ENCODE measurements at regions not wholly inside any gene's neighbourhood (a gene's known extent, or its start where the extent isn't known, plus 50 kb on each side); places are given as distances from the start of the nearest gene placed in this dataset.

DNA sequence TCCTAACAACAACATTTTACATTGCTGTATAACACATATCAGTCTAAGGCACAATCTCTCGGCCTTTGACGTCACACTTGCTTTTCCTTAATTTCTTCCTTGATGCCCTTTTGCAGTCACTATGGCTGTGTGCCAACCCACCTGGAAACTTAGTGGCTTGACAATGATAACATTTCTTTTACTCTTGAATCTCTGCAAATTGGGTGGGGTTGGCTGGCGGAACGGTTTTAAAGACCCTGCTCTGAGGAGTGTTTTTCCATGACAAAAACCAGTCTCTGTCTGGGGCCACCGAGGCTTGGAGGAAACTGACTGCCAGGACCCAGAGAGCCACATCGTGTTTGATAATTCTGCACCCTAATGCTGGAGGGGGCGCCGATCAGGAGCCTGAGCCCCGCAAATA lies 115.6 kb downstream of the KLF13 start:
- no peak for TF ChIP-seq POLR2A (IDR thresholded peaks at IDR 0.05)
- TF ChIP-seq, protein P1, sequence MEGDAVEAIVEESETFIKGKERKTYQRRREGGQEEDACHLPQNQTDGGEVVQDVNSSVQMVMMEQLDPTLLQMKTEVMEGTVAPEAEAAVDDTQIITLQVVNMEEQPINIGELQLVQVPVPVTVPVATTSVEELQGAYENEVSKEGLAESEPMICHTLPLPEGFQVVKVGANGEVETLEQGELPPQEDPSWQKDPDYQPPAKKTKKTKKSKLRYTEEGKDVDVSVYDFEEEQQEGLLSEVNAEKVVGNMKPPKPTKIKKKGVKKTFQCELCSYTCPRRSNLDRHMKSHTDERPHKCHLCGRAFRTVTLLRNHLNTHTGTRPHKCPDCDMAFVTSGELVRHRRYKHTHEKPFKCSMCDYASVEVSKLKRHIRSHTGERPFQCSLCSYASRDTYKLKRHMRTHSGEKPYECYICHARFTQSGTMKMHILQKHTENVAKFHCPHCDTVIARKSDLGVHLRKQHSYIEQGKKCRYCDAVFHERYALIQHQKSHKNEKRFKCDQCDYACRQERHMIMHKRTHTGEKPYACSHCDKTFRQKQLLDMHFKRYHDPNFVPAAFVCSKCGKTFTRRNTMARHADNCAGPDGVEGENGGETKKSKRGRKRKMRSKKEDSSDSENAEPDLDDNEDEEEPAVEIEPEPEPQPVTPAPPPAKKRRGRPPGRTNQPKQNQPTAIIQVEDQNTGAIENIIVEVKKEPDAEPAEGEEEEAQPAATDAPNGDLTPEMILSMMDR (IDR thresholded peaks at IDR 0.05): no peak

Measured in right lobe of liver (tissue), 4 donors.